BLaER1 (cell line): ENCODE measurements at regions not wholly inside any gene's neighbourhood (a gene's known extent, or its start where the extent isn't known, plus 50 kb on each side); places are given as distances from the start of the nearest gene placed in this dataset.
A peak's percentile ranks its signal among the peaks of the same experiment; 100 is the strongest.
"Not testable (repeated sequence)": the region's sequence is repeated elsewhere in the genome, so short reads cannot be mapped to it uniquely, and the experiment has no call there.

ENCODE experiments used
- H3K27ac ChIP-seq: shearing (Covaris generic); formaldehyde crosslinking; 2 replicates; pipeline ENCODE4 v1.8.1; 2022
- H3K27me3 ChIP-seq: shearing (Covaris generic); formaldehyde crosslinking; 2 replicates; pipeline ENCODE4 v1.8.1; 2022
- H3K36me3 ChIP-seq: shearing (Covaris generic); formaldehyde crosslinking; 2 replicates; pipeline ENCODE4 v1.8.1; 2022
- H3K4me1 ChIP-seq: shearing (Covaris generic); formaldehyde crosslinking; 2 replicates; pipeline ENCODE4 v1.8.1; 2022
- H3K4me2 ChIP-seq: shearing (Covaris generic); formaldehyde crosslinking; 2 replicates; pipeline ENCODE4 v1.8.1; 2022
- H3K4me3 ChIP-seq: shearing (Covaris generic); formaldehyde crosslinking; 2 replicates; pipeline ENCODE4 v1.8.1; 2022
- H3K9ac ChIP-seq: shearing (Covaris generic); formaldehyde crosslinking; 2 replicates; pipeline ENCODE4 v1.8.1; 2022
- H3K9me3 ChIP-seq: shearing (Covaris generic); formaldehyde crosslinking; 2 replicates; pipeline ENCODE4 v1.8.1; 2022
- H4K20me1 ChIP-seq: shearing (Covaris generic); formaldehyde crosslinking; 2 replicates; pipeline ENCODE4 v1.8.1; 2022
- Cebpa-rat ChIP-seq: shearing (Covaris generic); IDR thresholded peaks from 2 replicates; pipeline ENCODE4 v1.8.1; 2022

- Histone ChIP-seq H3K4me2 (no peak overlapping the region), H3K9ac (no peak overlapping the region), H3K27me3 (no peaks in the 10 kb centered on the region), H3K4me3 (no peak overlapping the region), H3K9me3 (peaks cover 43% of the 10 kb centered on the region), H3K27ac (no peak overlapping the region), H3K4me1 (no peaks in the 10 kb centered on the region), H3K36me3 (no peaks in the 10 kb centered on the region), H4K20me1 (no peaks in the 10 kb centered on the region)
- no peak for TF ChIP-seq Cebpa-rat
These were observed 64.0 kb downstream of the TBR1 start for GRCh38 chr2:161480123-161480522.

DNA sequence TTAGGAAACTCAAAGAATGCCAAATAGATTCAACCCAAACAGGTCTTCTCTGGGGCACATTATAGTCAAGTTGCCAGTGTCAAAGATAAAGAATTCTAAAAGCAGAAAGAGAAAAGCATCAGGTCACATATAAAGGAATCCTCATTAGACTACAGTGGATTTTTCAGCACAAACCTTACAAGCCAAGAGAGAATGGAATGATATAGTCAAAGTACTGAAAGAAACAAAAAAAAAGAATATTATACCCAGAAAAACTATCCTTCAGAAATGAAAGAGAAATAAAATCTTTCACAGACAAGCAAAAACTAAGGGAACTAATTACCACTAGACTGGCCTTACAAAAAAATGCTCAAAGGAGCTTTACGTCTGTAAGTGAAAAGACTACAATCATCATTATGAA is 65.5 kb downstream of the TBR1 start:
- H3K27ac ChIP-seq, result no peak overlapping the region
- no peaks in the 10 kb centered on the region for H3K4me1 ChIP-seq
- no peak overlapping the region for H3K9ac ChIP-seq
- no peaks in the 10 kb centered on the region for H3K27me3 ChIP-seq
- no peak for TF ChIP-seq Cebpa-rat
- H3K9me3 ChIP-seq, result peaks cover 43% of the 10 kb centered on the region
- no peaks in the 10 kb centered on the region for H3K36me3 ChIP-seq
- no peak overlapping the region for H3K4me3 ChIP-seq
- no peak overlapping the region for H3K4me2 ChIP-seq
- H4K20me1 ChIP-seq, result no peaks in the 10 kb centered on the region

DNA sequence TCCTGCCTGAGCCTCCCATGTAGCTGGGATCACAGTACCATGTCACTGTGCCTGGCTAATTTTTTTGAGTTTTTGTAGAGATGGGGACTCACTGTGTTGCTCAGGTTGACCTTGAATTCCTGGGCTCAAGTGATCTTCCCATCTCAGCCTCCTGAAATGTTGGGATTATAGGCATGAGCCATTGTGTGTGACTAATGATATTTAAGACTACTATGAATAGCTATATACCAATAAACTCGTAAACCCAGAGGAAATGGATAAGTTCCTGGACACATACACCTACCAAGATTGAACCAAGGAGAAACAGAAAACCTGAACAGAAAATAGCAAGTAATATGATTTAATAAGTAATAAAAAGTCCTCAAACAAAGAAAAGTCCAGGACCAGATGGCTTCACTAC is 68.0 kb downstream of the TBR1 start:
- H3K4me3 ChIP-seq, result no peak overlapping the region
- H3K4me1 ChIP-seq, result no peaks in the 10 kb centered on the region
- peaks cover 44% of the 10 kb centered on the region for H3K9me3 ChIP-seq
- no peaks in the 10 kb centered on the region for H3K27me3 ChIP-seq
- H3K36me3 ChIP-seq, result no peaks in the 10 kb centered on the region
- no peak for TF ChIP-seq Cebpa-rat
- H4K20me1 ChIP-seq, result no peaks in the 10 kb centered on the region
- no peak overlapping the region for H3K4me2 ChIP-seq
- H3K9ac ChIP-seq, result no peak overlapping the region
- H3K27ac ChIP-seq, result no peak overlapping the region

GRCh38 chr2:161486111-161486510 is 70.0 kb downstream of the TBR1 start:
- Histone ChIP-seq H3K36me3 (no peaks in the 10 kb centered on the region), H3K9ac (no peak overlapping the region), H3K27ac (no peak overlapping the region), H4K20me1 (no peaks in the 10 kb centered on the region), H3K4me1 (no peaks in the 10 kb centered on the region), H3K27me3 (no peaks in the 10 kb centered on the region), H3K4me3 (no peak overlapping the region), H3K9me3 (peaks cover 23% of the 10 kb centered on the region), H3K4me2 (no peak overlapping the region)
- no peak for TF ChIP-seq Cebpa-rat

DNA sequence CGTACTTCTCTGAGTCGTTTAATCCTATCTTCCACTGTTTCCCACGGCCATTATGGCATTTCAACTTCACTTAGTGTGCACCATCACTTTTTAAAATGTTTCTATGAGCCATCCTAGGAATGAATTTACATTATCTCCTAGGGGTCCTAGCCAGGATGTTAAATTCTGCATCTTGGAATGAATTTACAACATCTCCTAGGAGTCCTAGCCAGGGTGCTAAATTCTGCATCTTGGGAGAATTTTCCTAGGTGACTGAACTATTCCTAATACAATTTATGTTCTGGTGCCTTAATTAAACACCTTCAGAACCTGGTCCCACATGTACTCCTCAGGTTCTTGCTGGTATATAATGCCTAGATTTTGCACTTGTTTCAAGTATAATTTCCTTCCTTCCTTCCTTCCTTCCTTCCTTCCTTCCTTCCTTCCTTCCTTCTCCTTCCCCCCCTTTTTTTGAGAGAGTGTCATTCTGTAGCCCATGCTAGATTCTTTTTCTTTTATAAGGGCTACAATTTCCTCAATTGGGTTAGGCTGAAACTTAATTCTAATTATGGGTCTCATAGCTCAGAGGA is 72.1 kb downstream of the TBR1 start:
- Histone ChIP-seq H3K27ac (no peak overlapping the region), H3K4me2 (no peak overlapping the region), H3K27me3 (no peaks in the 10 kb centered on the region), H3K9ac (no peak overlapping the region), H3K4me1 (no peaks in the 10 kb centered on the region), H3K36me3 (no peaks in the 10 kb centered on the region), H4K20me1 (no peaks in the 10 kb centered on the region), H3K9me3 (0 out of 2 replicates have a peak, but pooled peaks cover 4% of the 10 kb centered on the region), H3K4me3 (no peak overlapping the region)
- TF ChIP-seq Cebpa-rat, result no peak

GRCh38 chr2:161488879-161489278 is 72.8 kb downstream of the TBR1 start:
- no peaks in the 10 kb centered on the region for H3K36me3 ChIP-seq
- no peak overlapping the region for H3K9ac ChIP-seq
- no peak for TF ChIP-seq Cebpa-rat
- H3K4me2 ChIP-seq, result no peak overlapping the region
- no peaks in the 10 kb centered on the region for H4K20me1 ChIP-seq
- no peak overlapping the region for H3K27ac ChIP-seq
- no peaks in the 10 kb centered on the region for H3K27me3 ChIP-seq
- H3K4me3 ChIP-seq, result no peak overlapping the region
- H3K4me1 ChIP-seq, result no peaks in the 10 kb centered on the region
- H3K9me3 ChIP-seq, result 0 out of 2 replicates have a peak, but pooled peaks cover 4% of the 10 kb centered on the region

GRCh38 chr2:161500892-161501610 is 85.0 kb downstream of the TBR1 start:
- not testable (repeated sequence) for H3K27me3 ChIP-seq, H3K36me3 ChIP-seq, H3K9me3 ChIP-seq, H3K4me1 ChIP-seq, H3K27ac ChIP-seq, H3K9ac ChIP-seq, H4K20me1 ChIP-seq
- Histone ChIP-seq H3K4me2 (peak overlapping the region; percentile 52), H3K4me3 (peak overlapping the region; percentile 18; the same call in 1 of the 2 replicates)

DNA sequence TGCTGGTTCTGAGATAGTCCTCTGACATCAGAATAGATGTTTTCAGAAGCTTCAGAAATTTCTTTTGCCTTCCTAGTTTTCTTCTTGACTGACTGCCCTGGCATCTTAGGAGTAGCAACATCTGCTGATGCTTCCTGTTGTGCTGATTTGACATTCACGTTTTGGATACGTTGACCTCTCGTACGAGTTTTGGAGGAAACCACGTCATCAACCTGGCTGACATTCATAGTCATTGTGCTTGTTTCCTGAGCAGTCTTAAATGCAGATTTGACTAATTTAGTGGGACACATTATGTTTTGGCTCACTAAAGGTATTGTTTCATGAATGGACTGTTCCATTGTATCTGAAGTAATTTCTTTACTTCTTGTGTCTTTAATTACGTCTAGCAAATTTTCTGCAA is 86.2 kb downstream of the TBR1 start:
- H4K20me1 ChIP-seq, H3K9me3 ChIP-seq, H3K4me1 ChIP-seq, H3K9ac ChIP-seq, H3K4me3 ChIP-seq, H3K27me3 ChIP-seq, H3K27ac ChIP-seq, H3K36me3 ChIP-seq, H3K4me2 ChIP-seq: not testable (repeated sequence)

DNA sequence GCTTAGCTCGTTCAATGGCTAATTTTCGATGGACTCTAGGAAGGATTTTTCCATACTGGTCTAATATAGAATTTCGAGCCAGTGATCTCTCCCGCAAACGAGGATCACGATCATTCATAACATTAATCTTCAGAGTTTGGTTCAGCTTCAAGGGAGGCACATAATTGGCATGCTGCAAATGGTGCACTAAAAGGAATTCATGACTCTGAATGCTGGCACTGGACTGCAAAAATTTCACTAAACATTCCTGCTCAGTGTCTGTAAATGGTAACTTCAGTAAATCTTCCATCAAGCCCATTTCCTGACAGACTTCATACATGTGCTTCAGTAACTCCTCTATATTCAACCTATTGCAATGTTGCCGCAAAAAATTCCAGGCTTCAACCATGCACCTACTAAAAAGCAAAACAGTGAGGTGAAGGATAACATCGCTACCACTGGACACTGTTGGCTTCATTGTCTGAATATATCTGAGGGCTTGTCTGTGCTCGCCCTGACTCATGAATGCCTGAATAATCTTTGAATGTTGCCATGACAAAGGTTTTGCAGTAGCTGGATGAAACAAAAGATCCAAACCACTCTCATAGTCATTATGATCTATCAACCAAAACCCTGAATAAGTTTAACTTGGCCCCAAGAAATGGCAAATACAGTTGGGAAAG is 88.7 kb downstream of the TBR1 start:
- H4K20me1 ChIP-seq, H3K27me3 ChIP-seq, H3K4me3 ChIP-seq: not testable (repeated sequence)

DNA sequence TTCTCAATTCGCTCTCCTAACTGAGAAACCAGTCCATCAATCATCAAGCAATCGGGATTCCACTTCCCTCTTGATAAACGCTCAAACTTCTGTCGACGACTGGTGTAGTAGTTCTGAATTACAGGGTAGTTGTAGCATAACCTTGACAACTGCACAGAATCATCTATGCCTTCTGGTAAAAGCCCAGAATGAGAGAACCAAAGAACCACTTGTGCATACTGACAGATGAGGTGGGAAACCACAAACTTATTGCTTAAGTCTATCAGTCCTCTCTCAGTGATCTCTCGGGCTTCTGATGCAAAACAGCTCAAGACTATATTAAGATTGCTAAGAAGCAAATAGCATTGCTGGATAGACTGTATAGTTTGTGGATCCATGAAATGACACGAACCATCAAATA is 89.4 kb downstream of the TBR1 start:
- not testable (repeated sequence) for H3K4me1 ChIP-seq, H3K4me2 ChIP-seq, H3K4me3 ChIP-seq, H3K9ac ChIP-seq, H4K20me1 ChIP-seq, H3K27me3 ChIP-seq, H3K27ac ChIP-seq, H3K36me3 ChIP-seq
- peaks cover 10% of the 10 kb centered on the region for H3K9me3 ChIP-seq

More for the DNA sequence above, 88.7 kb downstream of the TBR1 start:
- H3K4me2 ChIP-seq, H3K9ac ChIP-seq, H3K36me3 ChIP-seq, H3K4me1 ChIP-seq, H3K27ac ChIP-seq: not testable (repeated sequence)
- peaks cover 10% of the 10 kb centered on the region for H3K9me3 ChIP-seq

- H3K9me3 ChIP-seq, result peaks cover 26% of the 10 kb centered on the region
- not testable (repeated sequence) for H3K9ac ChIP-seq, H3K27me3 ChIP-seq, H3K36me3 ChIP-seq, H4K20me1 ChIP-seq, H3K27ac ChIP-seq, H3K4me3 ChIP-seq, H3K4me1 ChIP-seq
- H3K4me2 ChIP-seq, result 0 out of 2 replicates have a peak overlapping the region, but pooled peaks have one; percentile 19
These were observed 97.4 kb downstream of the TBR1 start for GRCh38 chr2:161513295-161514032.
